Activated B cell treated with CpG ODN at 0.5 μM for 24 hours (primary cell): ENCODE measurements at regions not wholly inside any gene's neighbourhood (a gene's known extent, or its start where the extent isn't known, plus 50 kb on each side); places are given as distances from the start of the nearest gene placed in this dataset.
"Not testable (repeated sequence)": the region's sequence is repeated elsewhere in the genome, so short reads cannot be mapped to it uniquely, and the experiment has no call there.

Experiments used
- ATAC-seq: fragments of 200-7000 bp; cut with Tn5 transposase; one replicate; pipeline ENCODE4 v1.10.0; 2021; ENCODE audit warnings: low read depth, mild to moderate bottlenecking, moderate library complexity
- CTCF ChIA-PET: fragments of 350-600 bp; sonication (Branson Sonifier 250); formaldehyde crosslinking; loops from one replicate; lab custom pipeline; 2021; ENCODE audit warnings: antibody characterized with exemption; lab: Charles Lee
- POLR2A ChIA-PET: fragments of 350-600 bp; sonication (Branson Sonifier 250); formaldehyde crosslinking; loops from one replicate; lab custom pipeline; 2021; ENCODE audit warnings: antibody characterized with exemption; lab: Charles Lee
- DNase-seq: peaks from one replicate; pipeline ENCODE4 v3.0.0; 2022
- H3K27ac Mint-ChIP-seq: one replicate; pipeline ENCODE4 v1.8.0; 2020; ENCODE audit warnings: mixed read lengths
- H3K27me3 Mint-ChIP-seq: one replicate; pipeline ENCODE4 v1.8.0; 2021; ENCODE audit warnings: mixed read lengths
- H3K36me3 Mint-ChIP-seq: one replicate; pipeline ENCODE4 v1.8.0; 2021; ENCODE audit warnings: low read depth, mixed read lengths
- H3K4me1 Mint-ChIP-seq: one replicate; pipeline ENCODE4 v1.8.0; 2021; ENCODE audit warnings: mixed read lengths
- H3K4me3 Mint-ChIP-seq: one replicate; pipeline ENCODE4 v1.8.0; 2020; ENCODE audit warnings: mild to moderate bottlenecking, mixed read lengths
- H3K9me3 Mint-ChIP-seq: one replicate; pipeline ENCODE4 v1.8.0; 2020; ENCODE audit warnings: mixed read lengths
- CTCF ChIP-seq: fragments of 200-600 bp; IDR thresholded peaks from one replicate; pipeline ENCODE4 v1.8.0; 2022; ENCODE audit warnings: antibody characterized with exemption, mild to moderate bottlenecking
- intact Hi-C: fragments of 100-400 bp; cut with micrococcal nuclease; formaldehyde crosslinking; loops from one replicate; pipeline ENCODE4 v1.15.1; 2024

DNA sequence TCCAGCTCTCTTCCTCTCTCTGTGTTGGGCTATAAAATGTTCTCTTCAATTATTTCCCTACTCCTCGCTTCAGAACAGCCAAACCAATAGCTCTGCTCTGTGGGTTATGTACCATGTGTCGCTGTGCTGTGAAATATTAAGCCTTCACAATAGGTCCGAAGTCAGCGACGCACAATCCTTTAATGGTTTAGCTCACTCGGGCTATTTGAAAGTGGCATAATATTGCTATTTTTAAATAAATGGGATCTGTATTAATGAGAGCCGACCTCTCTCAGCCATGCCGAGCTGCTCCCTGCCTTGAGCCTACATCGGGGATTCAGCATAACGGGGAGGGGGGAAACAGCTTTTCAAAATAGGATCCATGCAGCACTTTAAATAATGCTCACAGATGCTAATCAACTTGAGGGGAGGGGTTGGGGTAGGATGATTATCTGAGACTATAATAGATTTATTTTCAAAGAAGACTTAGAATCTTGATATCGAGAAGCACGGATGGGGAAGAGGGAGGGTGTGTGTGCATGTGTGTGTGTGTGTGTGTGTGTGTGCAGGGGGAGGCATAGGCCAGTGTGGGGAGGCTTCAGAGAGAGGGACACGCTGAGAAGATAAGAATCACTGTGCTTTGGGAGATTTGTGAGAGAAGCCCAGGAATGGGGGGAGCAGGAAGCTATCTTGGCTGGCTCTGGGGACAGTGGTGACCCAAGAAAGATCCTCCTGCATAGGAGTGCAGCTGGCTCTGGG is 271.5 kb downstream of the NXPE2 start:
- H3K4me3 Mint-ChIP-seq = no peak overlapping the region
- peaks cover 7% of the 10 kb centered on the region for H3K9me3 Mint-ChIP-seq
- no peak overlapping the region for H3K27ac Mint-ChIP-seq
- no peaks in the 10 kb centered on the region for H3K27me3 Mint-ChIP-seq
- DNase-seq (no peak), ATAC-seq (no peak)
- ChIA-PET CTCF (no interaction called here), POLR2A (no interaction called here)
- H3K36me3 Mint-ChIP-seq = no peaks in the 10 kb centered on the region
- H3K4me1 Mint-ChIP-seq = no peaks in the 10 kb centered on the region
- intact Hi-C loops = no loop called here
- no peak for TF ChIP-seq CTCF

DNA sequence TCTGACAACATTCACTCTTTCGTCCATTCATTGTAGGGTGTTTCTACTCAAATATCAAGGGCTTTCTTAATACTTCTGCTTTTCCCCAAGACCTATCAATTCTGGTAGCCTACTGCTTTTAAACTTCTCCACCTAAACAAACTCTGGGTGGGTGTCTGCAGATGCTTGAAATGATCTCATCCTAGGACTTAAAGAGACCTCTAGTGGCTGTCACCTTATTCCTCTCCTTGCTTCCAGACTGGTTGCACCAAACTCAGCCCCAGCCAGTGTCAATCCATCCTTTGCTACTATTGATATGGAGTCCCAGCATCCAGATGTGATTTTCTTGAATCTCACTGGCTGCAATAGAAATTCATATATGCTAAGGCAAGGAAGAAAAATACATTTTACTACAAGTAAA is 274.7 kb downstream of the NXPE2 start:
- ATAC-seq (no peak), DNase-seq (no peak)
- ChIA-PET CTCF (no interaction called here), POLR2A (no interaction called here)
- intact Hi-C loops = no loop called here
- no peak for TF ChIP-seq CTCF
- Mint-ChIP-seq H3K27me3 (no peaks in the 10 kb centered on the region), H3K4me1 (no peaks in the 10 kb centered on the region), H3K27ac (no peak overlapping the region), H3K9me3 (peaks cover 7% of the 10 kb centered on the region), H3K4me3 (no peak overlapping the region), H3K36me3 (no peaks in the 10 kb centered on the region)

- TF ChIP-seq CTCF = no peak
- CTCF ChIA-PET = no interaction called here
- DNase-seq = no peak
- Mint-ChIP-seq H3K4me1 (no peaks in the 10 kb centered on the region), H3K27ac (no peak overlapping the region), H3K27me3 (no peaks in the 10 kb centered on the region), H3K36me3 (no peaks in the 10 kb centered on the region), H3K4me3 (no peak overlapping the region), H3K9me3 (peaks cover 7% of the 10 kb centered on the region)
- intact Hi-C loops = no loop called here
- no peak for ATAC-seq
- POLR2A ChIA-PET = no interaction called here
These were observed 277.6 kb downstream of the NXPE2 start for GRCh38 chr11:114955923-114956322.

GRCh38 chr11:114956566-114956965 is 278.2 kb downstream of the NXPE2 start:
- TF ChIP-seq CTCF = no peak
- H3K36me3 Mint-ChIP-seq = no peaks in the 10 kb centered on the region

DNA sequence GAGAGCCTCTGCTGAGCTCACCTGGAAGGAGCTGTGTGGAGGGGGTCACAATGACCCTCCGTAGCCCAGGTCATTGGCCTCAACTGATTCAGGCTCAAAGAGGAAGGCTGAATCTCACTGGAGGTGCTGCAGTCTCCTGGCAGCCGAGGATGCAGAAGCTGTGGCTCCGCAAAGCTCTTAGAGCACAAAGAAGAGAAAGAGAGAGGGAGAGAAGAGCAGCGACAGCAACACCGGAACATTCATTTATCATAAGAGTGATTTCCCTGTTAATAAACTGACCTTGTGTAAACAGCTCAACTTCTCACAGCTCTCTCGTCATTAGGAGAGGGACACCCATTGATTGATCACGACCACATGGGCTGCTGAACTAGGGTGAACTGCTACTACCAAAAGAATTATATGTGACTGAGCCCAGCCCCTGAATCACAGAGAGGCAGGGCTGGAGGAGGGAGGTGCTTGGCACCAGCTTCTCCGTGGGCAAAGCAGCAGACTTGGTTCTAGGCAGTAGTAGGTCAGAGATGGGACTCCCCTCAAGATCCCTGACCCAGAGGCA is 281.7 kb downstream of the NXPE2 start:
- no peaks in the 10 kb centered on the region for H3K9me3 Mint-ChIP-seq
- H3K4me1 Mint-ChIP-seq = no peaks in the 10 kb centered on the region
- H3K27ac Mint-ChIP-seq = no peak overlapping the region
- intact Hi-C loops = no loop called here
- no peak overlapping the region for H3K4me3 Mint-ChIP-seq
- TF ChIP-seq CTCF = no peak
- POLR2A ChIA-PET = no interaction called here
- DNase-seq (no peak), ATAC-seq (no peak)
- H3K36me3 Mint-ChIP-seq = no peaks in the 10 kb centered on the region
- no peaks in the 10 kb centered on the region for H3K27me3 Mint-ChIP-seq
- CTCF ChIA-PET = no interaction called here

More at GRCh38 chr11:114956566-114956965, 278.2 kb downstream of the NXPE2 start:
- Mint-ChIP-seq H3K27ac (no peak overlapping the region), H3K27me3 (no peaks in the 10 kb centered on the region), H3K4me3 (no peak overlapping the region), H3K4me1 (no peaks in the 10 kb centered on the region), H3K9me3 (peaks cover 3% of the 10 kb centered on the region)
- ChIA-PET POLR2A (no interaction called here), CTCF (no interaction called here)
- no peak for ATAC-seq
- DNase-seq = no peak
- intact Hi-C loops = no loop called here

DNA sequence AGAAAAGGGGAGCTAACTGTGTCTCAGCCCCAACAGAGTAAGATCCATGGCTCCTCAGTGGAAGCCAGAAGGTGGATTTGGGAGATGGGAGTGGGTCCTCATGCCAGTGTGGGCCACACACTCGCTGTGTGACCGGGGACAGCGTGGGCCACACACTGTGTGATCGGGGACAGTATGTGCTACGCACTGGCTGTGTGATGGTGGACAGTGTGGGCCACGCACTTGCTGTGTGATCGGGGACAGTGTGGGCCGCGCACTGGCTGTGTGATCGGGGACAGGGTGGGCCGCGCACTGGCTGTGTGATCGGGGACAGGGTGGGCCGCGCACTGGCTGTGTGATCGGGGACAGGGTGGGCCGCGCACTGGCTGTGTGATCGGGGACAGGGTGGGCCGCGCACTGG is 282.5 kb downstream of the NXPE2 start:
- H3K9me3 Mint-ChIP-seq, POLR2A ChIA-PET, intact Hi-C loops, H3K4me1 Mint-ChIP-seq, H3K27ac Mint-ChIP-seq, CTCF ChIA-PET, ATAC-seq, H3K27me3 Mint-ChIP-seq, DNase-seq, H3K4me3 Mint-ChIP-seq, H3K36me3 Mint-ChIP-seq: not testable (repeated sequence)
